ENCODE measurements at regions not wholly inside any gene's neighbourhood (a gene's known extent, or its start where the extent isn't known, plus 50 kb on each side); places are given as distances from the start of the nearest gene placed in this dataset.

GRCh38 chr10:29163746-29164145 lies 125.1 kb upstream of the LYZL1 start:
- Histone ChIP-seq H4K20me1 (ENCODE audit: insufficient read depth, low read length, poor library complexity, severe bottlenecking) (no peaks in the 10 kb centered on the region), H2AFZ (ENCODE audit: low read length) (no peak overlapping the region), H3K9me3 (ENCODE audit: insufficient read depth, low read depth, low read length) (no peaks in the 10 kb centered on the region), H3K4me1 (ENCODE audit: insufficient read depth, low read length, poor library complexity, severe bottlenecking) (no peaks in the 10 kb centered on the region), H3K9me2 (replicated peaks; ENCODE audit: low read depth, low read length) (no peaks in the 10 kb centered on the region), H3K79me2 (ENCODE audit: insufficient read depth, low read length) (no peaks in the 10 kb centered on the region), H3K27me3 (ENCODE audit: insufficient read depth, low read length, poor library complexity, severe bottlenecking) (no peaks in the 10 kb centered on the region), H3K4me2 (ENCODE audit: low read depth, low read length, poor library complexity, severe bottlenecking) (no peak overlapping the region), H3K36me3 (ENCODE audit: insufficient read depth, low read length) (no peaks in the 10 kb centered on the region), H3K4me3 (ENCODE audit: low read length, poor library complexity, severe bottlenecking) (no peak overlapping the region), H3K9ac (ENCODE audit: low read depth, low read length, poor library complexity, severe bottlenecking) (no peak overlapping the region), H3F3A (ENCODE audit: low read depth) (no peaks in the 10 kb centered on the region)
- no peak for TF ChIP-seq EZH2phosphoT487 (IDR thresholded peaks at IDR 0.05; ENCODE audit: borderline replicate concordance)
- TF ChIP-seq CTCF (conservative IDR thresholded peaks at IDR 0.05; ENCODE audit: low read length) = no peak

GRCh38 chr10:29166713-29167112 lies 122.2 kb upstream of the LYZL1 start:
- Histone ChIP-seq H3K27me3 (ENCODE audit: insufficient read depth, low read length, poor library complexity, severe bottlenecking) (no peaks in the 10 kb centered on the region), H3K79me2 (ENCODE audit: insufficient read depth, low read length) (no peaks in the 10 kb centered on the region), H3K4me3 (ENCODE audit: low read length, poor library complexity, severe bottlenecking) (no peak overlapping the region), H2AFZ (ENCODE audit: low read length) (no peak overlapping the region), H3K9me2 (replicated peaks; ENCODE audit: low read depth, low read length) (no peaks in the 10 kb centered on the region), H3K9me3 (ENCODE audit: insufficient read depth, low read depth, low read length) (no peaks in the 10 kb centered on the region), H3K9ac (ENCODE audit: low read depth, low read length, poor library complexity, severe bottlenecking) (no peak overlapping the region), H3K4me1 (ENCODE audit: insufficient read depth, low read length, poor library complexity, severe bottlenecking) (no peaks in the 10 kb centered on the region), H3F3A (ENCODE audit: low read depth) (no peaks in the 10 kb centered on the region), H4K20me1 (ENCODE audit: insufficient read depth, low read length, poor library complexity, severe bottlenecking) (no peaks in the 10 kb centered on the region), H3K36me3 (ENCODE audit: insufficient read depth, low read length) (no peaks in the 10 kb centered on the region), H3K4me2 (ENCODE audit: low read depth, low read length, poor library complexity, severe bottlenecking) (no peak overlapping the region)
- TF ChIP-seq EZH2phosphoT487 (IDR thresholded peaks at IDR 0.05; ENCODE audit: borderline replicate concordance) (no peak), CTCF (conservative IDR thresholded peaks at IDR 0.05; ENCODE audit: low read length) (no peak)

GRCh38 chr10:29169021-29169420 lies 119.8 kb upstream of the LYZL1 start:
- Histone ChIP-seq H3K9me2 (replicated peaks; ENCODE audit: low read depth, low read length) (no peaks in the 10 kb centered on the region), H3K4me1 (ENCODE audit: insufficient read depth, low read length, poor library complexity, severe bottlenecking) (no peaks in the 10 kb centered on the region), H4K20me1 (ENCODE audit: insufficient read depth, low read length, poor library complexity, severe bottlenecking) (no peaks in the 10 kb centered on the region), H3K9ac (ENCODE audit: low read depth, low read length, poor library complexity, severe bottlenecking) (no peak overlapping the region), H3K4me3 (ENCODE audit: low read length, poor library complexity, severe bottlenecking) (no peak overlapping the region), H2AFZ (ENCODE audit: low read length) (no peak overlapping the region), H3F3A (ENCODE audit: low read depth) (no peaks in the 10 kb centered on the region), H3K79me2 (ENCODE audit: insufficient read depth, low read length) (no peaks in the 10 kb centered on the region), H3K9me3 (ENCODE audit: insufficient read depth, low read depth, low read length) (no peaks in the 10 kb centered on the region), H3K4me2 (ENCODE audit: low read depth, low read length, poor library complexity, severe bottlenecking) (no peak overlapping the region), H3K27me3 (ENCODE audit: insufficient read depth, low read length, poor library complexity, severe bottlenecking) (no peaks in the 10 kb centered on the region), H3K36me3 (ENCODE audit: insufficient read depth, low read length) (no peaks in the 10 kb centered on the region)
- TF ChIP-seq CTCF (conservative IDR thresholded peaks at IDR 0.05; ENCODE audit: low read length) (no peak), EZH2phosphoT487 (IDR thresholded peaks at IDR 0.05; ENCODE audit: borderline replicate concordance) (no peak)

Data from Loucy (cell line).